IPS-18a (cell line): ENCODE measurements at regions not wholly inside any gene's neighbourhood (a gene's known extent, or its start where the extent isn't known, plus 50 kb on each side); places are given as distances from the start of the nearest gene placed in this dataset.

Experiments
- H3K27ac ChIP-seq: one replicate; pipeline ENCODE4 v1.5.1; 2013; ENCODE audit warnings: low read length
- H3K27me3 ChIP-seq: one replicate; pipeline ENCODE4 v1.6.1; 2013; ENCODE audit warnings: mild to moderate bottlenecking, low read length; ENCODE audit not compliant: control insufficient read depth, insufficient read depth
- H3K36me3 ChIP-seq: one replicate; pipeline ENCODE4 v1.6.1; 2013; ENCODE audit warnings: low read depth, low read length; ENCODE audit not compliant: control insufficient read depth
- H3K4me1 ChIP-seq: one replicate; pipeline ENCODE4 v1.6.1; 2013; ENCODE audit warnings: low read depth, low read length; ENCODE audit not compliant: control insufficient read depth
- H3K4me3 ChIP-seq: one replicate; pipeline ENCODE4 v1.5.1; 2013; ENCODE audit warnings: low read length
- H3K9ac ChIP-seq: one replicate; pipeline ENCODE4 v1.6.1; 2013; ENCODE audit warnings: mild to moderate bottlenecking, low read length, moderate library complexity
- H3K9me3 ChIP-seq: one replicate; pipeline ENCODE4 v1.6.1; 2013; ENCODE audit warnings: low read depth, low read length; ENCODE audit not compliant: control insufficient read depth

DNA sequence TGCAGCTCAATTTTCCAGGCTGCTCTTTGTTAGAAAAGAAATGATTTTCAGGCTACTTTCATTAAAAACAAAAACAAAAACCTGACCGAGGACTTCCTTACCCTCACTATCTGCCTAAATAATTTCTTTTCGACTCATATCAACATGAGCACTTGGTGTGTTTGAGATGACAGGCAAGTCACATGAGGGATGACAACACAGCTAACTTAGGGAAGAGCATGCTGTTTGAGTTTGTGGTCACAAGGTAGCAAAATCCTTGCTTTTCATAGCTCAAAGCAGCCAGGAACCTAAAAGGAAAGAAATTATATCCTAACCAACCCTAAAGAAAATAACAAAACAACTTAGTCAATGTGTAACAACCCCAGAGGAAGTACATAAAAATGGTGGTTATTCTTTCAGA is 459.5 kb downstream of the KIF16B start:
- Histone ChIP-seq H3K4me3 (no peak overlapping the region), H3K9ac (no peak overlapping the region), H3K27ac (no peak overlapping the region), H3K36me3 (no peaks in the 10 kb centered on the region), H3K27me3 (no peaks in the 10 kb centered on the region), H3K9me3 (no peaks in the 10 kb centered on the region), H3K4me1 (no peaks in the 10 kb centered on the region)

DNA sequence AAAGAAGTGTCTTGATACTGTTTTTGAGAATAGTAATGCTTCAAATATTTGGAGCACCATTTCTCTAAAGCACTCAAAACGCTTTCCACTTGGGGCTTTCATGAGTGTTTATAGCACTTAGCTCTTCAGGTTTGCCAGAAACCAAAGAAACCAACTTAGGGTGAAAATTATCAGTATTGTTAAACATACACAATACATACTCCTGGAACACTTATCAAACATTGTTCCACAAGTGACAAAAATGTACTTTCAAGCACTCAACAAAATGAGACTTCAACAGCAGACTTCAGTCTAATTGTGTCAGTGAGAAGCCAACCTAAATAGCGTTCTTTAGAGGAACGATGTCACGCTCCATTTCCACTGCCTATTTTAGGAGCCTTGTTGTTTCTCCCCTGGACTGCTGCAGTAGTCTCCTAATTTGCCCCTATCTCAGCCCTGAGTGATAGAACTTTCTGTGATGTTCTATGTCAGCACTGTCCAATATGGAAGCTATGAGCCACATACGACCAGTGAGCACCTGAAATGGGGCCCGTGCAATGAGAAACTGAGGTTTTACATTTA is 461.3 kb downstream of the KIF16B start:
- H3K36me3 ChIP-seq, result no peaks in the 10 kb centered on the region
- H3K27ac ChIP-seq, result no peak overlapping the region
- no peak overlapping the region for H3K4me3 ChIP-seq
- no peaks in the 10 kb centered on the region for H3K4me1 ChIP-seq
- no peaks in the 10 kb centered on the region for H3K27me3 ChIP-seq
- H3K9me3 ChIP-seq, result no peaks in the 10 kb centered on the region
- no peak overlapping the region for H3K9ac ChIP-seq

DNA sequence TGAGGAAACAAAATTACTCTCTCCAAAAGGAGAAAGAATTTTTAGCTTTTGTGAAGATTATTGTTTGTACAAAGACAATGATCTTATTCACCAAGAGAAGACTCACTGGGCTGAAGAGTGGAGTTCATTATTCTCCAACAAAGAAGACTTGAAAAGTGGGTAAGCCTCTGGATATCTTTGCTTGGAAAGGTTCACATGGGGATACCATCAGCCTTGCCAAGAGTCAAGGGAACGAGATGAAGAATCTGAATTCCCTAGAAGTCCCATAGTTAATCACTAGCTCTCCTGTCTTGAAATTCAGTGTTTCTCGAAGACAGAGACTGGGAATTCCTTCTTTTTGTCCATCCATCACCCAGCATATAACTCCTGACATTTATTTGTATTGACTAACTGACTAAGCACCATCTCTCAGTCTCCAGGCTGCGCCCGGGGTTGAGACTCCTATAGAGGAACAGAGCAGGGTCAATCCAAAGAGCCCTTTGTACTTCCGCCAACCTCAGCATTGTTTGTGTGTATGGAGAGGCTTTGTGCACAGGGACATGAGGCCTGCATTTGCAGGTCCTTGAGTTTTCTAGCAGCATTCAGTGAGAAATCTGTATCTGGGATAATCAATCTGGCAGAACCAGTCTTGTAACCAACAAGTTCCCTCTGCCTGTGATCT is 461.9 kb downstream of the KIF16B start:
- H3K4me3 ChIP-seq, result no peak overlapping the region
- no peaks in the 10 kb centered on the region for H3K36me3 ChIP-seq
- H3K27ac ChIP-seq, result no peak overlapping the region
- no peaks in the 10 kb centered on the region for H3K27me3 ChIP-seq
- no peaks in the 10 kb centered on the region for H3K9me3 ChIP-seq
- H3K9ac ChIP-seq, result no peak overlapping the region
- H3K4me1 ChIP-seq, result no peaks in the 10 kb centered on the region

DNA sequence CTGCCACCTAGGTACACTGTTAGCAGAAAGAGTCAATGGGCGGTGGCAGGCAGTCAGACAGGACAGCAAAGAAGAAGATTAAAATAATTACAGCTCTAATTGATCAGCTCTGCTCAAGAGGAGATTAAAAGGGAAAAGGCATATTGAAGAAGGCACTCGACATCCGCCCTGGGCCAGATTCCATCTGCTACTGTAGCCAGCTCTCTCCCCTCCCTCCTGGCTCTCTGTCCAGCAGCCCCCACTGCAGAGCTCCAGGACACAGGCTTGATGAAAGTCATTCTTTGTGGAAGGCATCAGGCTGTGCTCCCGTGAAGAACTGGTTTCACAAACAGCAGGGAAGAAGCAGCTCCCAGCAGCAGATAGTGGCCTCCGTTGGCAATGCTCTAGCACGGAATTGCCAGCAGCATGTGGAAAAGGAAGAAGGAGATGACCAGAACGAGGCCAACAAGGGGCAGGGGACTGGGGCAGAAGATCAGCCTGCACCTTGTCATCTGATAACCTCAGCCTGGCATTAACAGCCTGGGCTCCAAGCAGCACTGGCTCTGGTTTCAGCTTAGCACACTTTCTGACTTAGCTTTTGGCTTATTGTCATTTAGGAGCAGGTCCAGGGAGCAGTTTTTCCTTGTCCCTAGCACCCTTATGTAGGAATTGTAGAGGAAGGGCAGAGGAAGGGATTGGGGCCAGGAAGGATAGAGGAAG is 465.9 kb downstream of the KIF16B start:
- no peak overlapping the region for H3K9ac ChIP-seq
- no peaks in the 10 kb centered on the region for H3K27me3 ChIP-seq
- no peaks in the 10 kb centered on the region for H3K36me3 ChIP-seq
- H3K4me1 ChIP-seq, result no peaks in the 10 kb centered on the region
- H3K27ac ChIP-seq, result no peak overlapping the region
- no peak overlapping the region for H3K4me3 ChIP-seq
- H3K9me3 ChIP-seq, result no peaks in the 10 kb centered on the region

DNA sequence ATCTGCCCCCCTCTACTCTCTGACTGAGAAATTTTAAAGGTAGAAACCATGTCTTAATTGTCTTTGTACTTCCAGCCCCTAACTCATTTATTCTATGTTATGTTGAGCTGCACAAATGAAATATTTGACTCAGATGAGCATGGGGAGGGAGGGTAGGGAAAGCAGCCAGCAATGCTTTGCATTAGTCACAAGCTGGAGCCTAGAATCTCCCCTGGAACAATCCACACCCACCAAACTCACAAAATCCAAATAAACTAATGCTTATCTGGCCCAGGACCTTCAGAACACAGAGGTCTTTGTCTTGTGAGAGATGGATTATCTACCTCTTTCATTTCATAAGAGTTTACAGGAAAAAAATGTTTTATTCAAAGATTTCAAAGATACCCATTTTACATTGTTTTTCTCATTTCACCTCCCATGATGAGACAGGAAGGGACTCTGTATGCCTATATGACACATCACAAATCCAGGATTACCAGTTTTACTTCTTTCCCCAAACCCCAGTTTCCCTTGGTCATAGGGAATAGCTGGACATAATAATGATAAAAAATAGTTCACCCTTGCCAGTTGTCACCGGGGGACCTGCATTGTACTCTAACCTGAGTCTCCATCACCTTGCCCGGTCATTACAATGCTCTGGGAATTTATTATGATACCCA is 466.9 kb downstream of the KIF16B start:
- H3K9me3 ChIP-seq, result no peaks in the 10 kb centered on the region
- H3K27ac ChIP-seq, result no peak overlapping the region
- H3K4me1 ChIP-seq, result no peaks in the 10 kb centered on the region
- H3K36me3 ChIP-seq, result no peaks in the 10 kb centered on the region
- no peaks in the 10 kb centered on the region for H3K27me3 ChIP-seq
- no peak overlapping the region for H3K4me3 ChIP-seq
- H3K9ac ChIP-seq, result no peak overlapping the region

DNA sequence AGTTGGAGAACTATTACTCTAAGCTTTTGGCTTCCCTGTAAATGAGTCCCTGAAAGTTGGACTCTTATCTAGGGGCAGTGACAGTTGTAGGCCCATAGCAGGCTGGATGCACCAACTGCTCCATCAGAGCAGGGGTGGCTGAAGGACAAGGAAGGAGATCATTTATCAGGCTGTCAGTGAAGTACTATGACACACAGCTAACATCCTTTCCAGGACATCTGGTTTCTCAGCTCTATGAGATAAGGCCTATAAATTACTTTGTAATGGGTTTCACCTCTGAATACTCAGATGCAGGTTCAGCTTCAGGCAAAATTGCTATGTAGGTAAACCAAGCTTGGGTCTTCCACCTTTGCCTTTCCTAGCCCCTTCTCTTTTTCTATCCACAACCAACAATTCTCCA is 468.5 kb downstream of the KIF16B start:
- Histone ChIP-seq H3K27ac (no peak overlapping the region), H3K4me3 (no peak overlapping the region), H3K4me1 (no peaks in the 10 kb centered on the region), H3K9ac (no peak overlapping the region), H3K27me3 (no peaks in the 10 kb centered on the region), H3K36me3 (no peaks in the 10 kb centered on the region), H3K9me3 (no peaks in the 10 kb centered on the region)
